Right cardiac atrium (tissue), 5 donors: ENCODE measurements at regions not wholly inside any gene's neighbourhood (a gene's known extent, or its start where the extent isn't known, plus 50 kb on each side); places are given as distances from the start of the nearest gene placed in this dataset.
A peak's percentile ranks its signal among the peaks of the same experiment; 100 is the strongest.

ENCODE experiments used
- ATAC-seq, 2 donors: fragments of 200-7000 bp; cut with Tn5 transposase; one replicate each; pipeline versions ENCODE4 v1.8.0 to v1.9.1; 2020; ENCODE audit warnings: moderate library complexity in 2 of 2, mild to moderate bottlenecking in 1 of 2
- DNase-seq, 3 donors: peaks; one replicate each; pipeline ENCODE4 v3.0.0-alpha.2; 2020
- H3K27ac ChIP-seq: one replicate; pipeline ENCODE4 v1.5.1; 2013; ENCODE audit warnings: mild to moderate bottlenecking, low read length, control low read depth, moderate library complexity
- H3K27me3 ChIP-seq: one replicate; pipeline ENCODE4 v1.6.1; 2013; ENCODE audit not compliant: control insufficient read depth, insufficient read depth
- H3K4me1 ChIP-seq: one replicate; pipeline ENCODE4 v1.6.1; 2013; ENCODE audit warnings: low read length; ENCODE audit not compliant: control insufficient read depth, insufficient read depth
- H3K4me3 ChIP-seq: one replicate; pipeline ENCODE4 v1.5.1; 2013; ENCODE audit warnings: low read length, control low read depth
- H3K9me3 ChIP-seq: one replicate; pipeline ENCODE4 v1.6.1; 2013; ENCODE audit warnings: low read length; ENCODE audit not compliant: control insufficient read depth
- WGBS: extraction: QIAGEN DNeasy Blood & Tissue Kit; methylation state at CpG from one replicate; pipeline ENCODE4 v1.1.7; 2013; 5-methylcytosine and 5-hydroxymethylcytosine counted together
- intact Hi-C, 4 donors: fragments of 100-400 bp; cut with DNase I; formaldehyde crosslinking; loops; one replicate each; pipeline versions ENCODE4 v1.11.0 to v1.14.0; 2022 to 2023
- donor health status: healthy with polysubstance abuse.
- donor health status: DM: no; HTN: yes; CAD: no.
- donor health status: DM: no; HTN: no; CAD: no.
- donor health status: DM: no; HTN: yes; CAD: no; lungs with severe emphysema.
- donor health status: DM: yes; HTN: yes; CAD: no.

DNA sequence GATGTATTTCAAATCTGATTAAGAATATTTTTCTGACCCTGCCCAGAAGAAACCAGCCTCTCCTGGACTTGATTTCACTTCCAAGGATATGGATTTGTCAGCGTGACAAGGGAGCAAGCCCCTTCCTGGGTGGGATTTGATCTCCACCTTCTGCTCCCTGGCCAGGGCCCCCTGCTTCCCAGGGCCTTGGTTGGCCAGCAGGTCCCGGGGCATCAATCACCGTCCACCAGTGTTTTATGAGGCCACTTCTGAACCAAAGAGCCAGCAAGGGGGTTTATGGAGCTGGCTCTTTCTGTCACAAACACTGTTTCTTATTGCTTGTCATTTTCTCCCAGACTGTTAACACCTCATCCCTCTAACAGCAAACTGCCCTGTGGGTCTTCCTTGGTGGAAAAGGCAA, 320.5 kb upstream of the SKOR2 start:
- Histone ChIP-seq H3K4me3 (no peak overlapping the region), H3K9me3 (no peaks in the 10 kb centered on the region), H3K27ac (no peak overlapping the region), H3K4me1 (no peaks in the 10 kb centered on the region), H3K27me3 (no peaks in the 10 kb centered on the region)
- 60% methylated on average over 3 of the region's 3 CpGs for WGBS
- intact Hi-C loops: no loop called here
- DNase-seq (no peak), ATAC-seq (no peak)

DNA sequence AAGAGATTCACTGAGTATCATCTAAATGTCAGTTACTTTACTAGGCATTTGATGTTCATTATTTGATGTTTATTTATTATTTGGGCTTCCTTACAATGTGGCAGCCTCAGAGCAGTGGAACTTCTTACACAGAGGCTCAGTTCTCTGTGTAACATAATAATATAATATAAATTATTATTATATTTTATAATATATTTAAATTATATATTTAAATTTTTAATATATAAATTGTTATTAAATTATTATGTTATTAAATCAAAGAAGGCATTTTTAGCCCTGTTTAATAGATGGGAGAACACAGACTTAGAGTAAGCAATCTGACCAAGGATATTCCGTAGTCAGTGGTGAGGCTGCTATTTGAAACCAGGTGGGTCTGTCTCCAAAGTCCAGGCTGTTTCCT, 315.3 kb upstream of the SKOR2 start:
- Histone ChIP-seq H3K4me1 (no peaks in the 10 kb centered on the region), H3K27ac (no peak overlapping the region), H3K9me3 (no peaks in the 10 kb centered on the region), H3K27me3 (no peaks in the 10 kb centered on the region), H3K4me3 (no peak overlapping the region)
- ATAC-seq: no peak
- WGBS: 86% methylated on average over 1 of the region's 1 CpG
- intact Hi-C loops: no loop called here
- no peak for DNase-seq

GRCh38 chr18:47560723-47561715, 309.6 kb upstream of the SKOR2 start:
- intact Hi-C loops: no loop called here
- Histone ChIP-seq H3K27me3 (no peaks in the 10 kb centered on the region), H3K27ac (no peak overlapping the region), H3K9me3 (no peaks in the 10 kb centered on the region), H3K4me1 (no peaks in the 10 kb centered on the region), H3K4me3 (no peak overlapping the region)
- 46% methylated on average over 17 of the region's 17 CpGs for WGBS
- DNase-seq: no peak
- ATAC-seq: no peak

DNA sequence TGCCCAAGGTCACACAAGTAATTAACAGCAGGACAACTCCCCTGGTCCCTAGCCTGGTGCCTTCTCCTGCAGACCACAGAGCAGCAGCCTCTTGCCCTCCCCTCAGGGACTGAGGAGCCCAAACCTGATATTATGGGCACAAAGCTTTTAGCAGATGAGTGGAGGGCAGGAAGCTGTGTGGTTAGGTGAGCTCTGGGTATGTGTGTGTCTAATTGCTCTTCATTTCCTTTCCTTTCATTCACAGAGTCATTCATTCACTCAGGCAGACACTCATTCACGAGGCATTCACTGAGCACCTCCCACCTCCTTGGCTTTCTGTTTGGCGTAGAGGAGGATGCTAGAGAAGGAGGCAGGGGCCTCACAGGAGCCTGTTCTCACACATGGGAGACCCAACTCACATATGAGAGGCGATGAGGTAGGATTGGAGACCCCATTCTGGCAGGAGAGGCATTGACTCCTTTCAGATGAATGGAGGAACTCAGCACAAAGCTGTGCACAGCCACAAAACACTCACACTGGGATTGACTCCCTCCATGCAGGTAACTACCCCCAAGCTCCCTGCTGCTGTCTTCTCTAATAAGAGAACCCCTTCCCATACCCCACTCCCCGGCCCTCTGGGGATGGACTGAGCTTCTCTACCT, 306.8 kb upstream of the SKOR2 start:
- no peaks in the 10 kb centered on the region for H3K4me1 ChIP-seq
- no peaks in the 10 kb centered on the region for H3K27me3 ChIP-seq
- H3K4me3 ChIP-seq: no peak overlapping the region
- H3K9me3 ChIP-seq: no peaks in the 10 kb centered on the region
- no peak for DNase-seq
- no peak for ATAC-seq
- 58% methylated on average over 4 of the region's 4 CpGs for WGBS
- intact Hi-C loops: no loop called here
- H3K27ac ChIP-seq: no peak overlapping the region

GRCh38 chr18:47557160-47557559, 305.7 kb upstream of the SKOR2 start:
- intact Hi-C loops: no loop called here
- no peaks in the 10 kb centered on the region for H3K27me3 ChIP-seq
- H3K27ac ChIP-seq: no peak overlapping the region
- H3K4me1 ChIP-seq: no peaks in the 10 kb centered on the region
- H3K9me3 ChIP-seq: no peaks in the 10 kb centered on the region
- WGBS: 68% methylated on average over 7 of the region's 7 CpGs
- no peak overlapping the region for H3K4me3 ChIP-seq
- no peak for DNase-seq
- no peak for ATAC-seq

DNA sequence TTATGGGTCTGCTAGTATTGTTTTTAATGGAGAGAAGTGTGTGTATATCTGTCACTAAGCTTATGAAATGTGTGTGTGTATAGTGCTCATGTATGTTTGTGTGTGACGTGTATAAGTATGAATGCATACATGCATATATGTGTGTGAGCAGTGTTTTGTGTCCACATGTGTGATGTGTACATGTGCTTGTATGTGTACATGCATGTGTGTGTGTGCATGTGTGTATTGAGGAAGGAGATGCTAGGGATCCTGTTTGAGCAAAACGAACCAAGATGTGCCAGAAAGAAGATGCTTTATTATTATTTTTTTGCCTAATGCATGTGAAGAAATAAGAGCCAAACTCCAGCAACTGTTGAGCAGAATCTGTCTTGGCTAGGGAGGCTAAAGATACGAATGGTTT, 301.3 kb upstream of the SKOR2 start:
- WGBS: 75% methylated on average over 3 of the region's 3 CpGs
- no peak for ATAC-seq
- no peaks in the 10 kb centered on the region for H3K9me3 ChIP-seq
- no peak overlapping the region for H3K27ac ChIP-seq
- no peaks in the 10 kb centered on the region for H3K27me3 ChIP-seq
- no peak overlapping the region for H3K4me3 ChIP-seq
- no peaks in the 10 kb centered on the region for H3K4me1 ChIP-seq
- intact Hi-C loops: no loop called here
- DNase-seq: no peak

DNA sequence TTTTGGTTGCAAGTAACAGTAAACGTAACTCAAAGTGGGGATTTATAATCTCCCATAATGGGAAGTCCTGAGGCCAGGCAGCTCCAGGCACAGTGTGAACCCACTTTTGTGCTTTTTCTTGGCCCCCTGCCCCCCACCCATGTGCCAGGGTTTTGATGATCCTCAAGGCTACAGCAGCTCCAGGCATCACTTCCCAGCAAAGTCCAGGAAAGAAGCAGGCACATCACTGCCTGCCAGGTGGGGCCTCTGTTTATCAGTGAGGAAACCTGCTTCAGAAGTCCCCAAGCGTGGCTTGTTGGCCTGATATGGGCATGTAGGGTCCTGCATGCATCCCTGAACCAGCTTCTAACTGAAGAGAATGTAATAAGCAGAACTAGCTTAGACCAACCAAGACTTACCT, 299.2 kb upstream of the SKOR2 start:
- no peaks in the 10 kb centered on the region for H3K9me3 ChIP-seq
- intact Hi-C loops: no loop called here
- WGBS: 57% methylated on average over 2 of the region's 2 CpGs
- H3K4me1 ChIP-seq: no peaks in the 10 kb centered on the region
- no peak for ATAC-seq
- H3K27me3 ChIP-seq: no peaks in the 10 kb centered on the region
- no peak overlapping the region for H3K4me3 ChIP-seq
- no peak for DNase-seq
- H3K27ac ChIP-seq: no peak overlapping the region

DNA sequence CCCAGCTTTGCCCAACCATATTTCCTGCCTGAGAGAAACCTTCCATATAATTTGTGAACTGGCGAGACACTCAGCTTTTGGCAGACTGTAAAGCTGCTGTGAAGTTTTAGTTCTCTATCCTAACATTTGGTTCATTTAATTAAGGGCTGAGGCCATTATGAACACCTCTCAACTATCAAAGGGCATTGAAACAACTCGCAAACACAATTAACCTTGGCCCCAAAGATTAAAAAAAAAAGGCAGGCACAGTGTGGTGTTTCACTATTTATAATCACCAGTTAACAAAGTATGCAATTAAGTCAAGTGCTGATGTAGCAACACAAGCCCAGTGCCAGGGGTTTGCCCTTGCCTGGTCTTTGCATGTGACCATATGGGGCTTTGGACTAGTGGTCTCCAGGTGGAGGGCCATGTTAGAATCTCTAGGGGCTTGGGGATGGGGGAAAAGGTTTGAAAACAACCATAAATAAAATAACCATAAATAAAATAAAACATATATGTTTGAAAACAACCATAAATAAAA, 297.6 kb upstream of the SKOR2 start:
- no peaks in the 10 kb centered on the region for H3K4me1 ChIP-seq
- no peak overlapping the region for H3K4me3 ChIP-seq
- H3K9me3 ChIP-seq: no peaks in the 10 kb centered on the region
- DNase-seq (peak in 1 of 3 donors; percentile 49), ATAC-seq (peak; percentile 55 to 71)
- intact Hi-C loops: no loop called here
- no peak overlapping the region for H3K27ac ChIP-seq
- WGBS: 49% methylated on average over 2 of the region's 2 CpGs
- no peaks in the 10 kb centered on the region for H3K27me3 ChIP-seq

DNA sequence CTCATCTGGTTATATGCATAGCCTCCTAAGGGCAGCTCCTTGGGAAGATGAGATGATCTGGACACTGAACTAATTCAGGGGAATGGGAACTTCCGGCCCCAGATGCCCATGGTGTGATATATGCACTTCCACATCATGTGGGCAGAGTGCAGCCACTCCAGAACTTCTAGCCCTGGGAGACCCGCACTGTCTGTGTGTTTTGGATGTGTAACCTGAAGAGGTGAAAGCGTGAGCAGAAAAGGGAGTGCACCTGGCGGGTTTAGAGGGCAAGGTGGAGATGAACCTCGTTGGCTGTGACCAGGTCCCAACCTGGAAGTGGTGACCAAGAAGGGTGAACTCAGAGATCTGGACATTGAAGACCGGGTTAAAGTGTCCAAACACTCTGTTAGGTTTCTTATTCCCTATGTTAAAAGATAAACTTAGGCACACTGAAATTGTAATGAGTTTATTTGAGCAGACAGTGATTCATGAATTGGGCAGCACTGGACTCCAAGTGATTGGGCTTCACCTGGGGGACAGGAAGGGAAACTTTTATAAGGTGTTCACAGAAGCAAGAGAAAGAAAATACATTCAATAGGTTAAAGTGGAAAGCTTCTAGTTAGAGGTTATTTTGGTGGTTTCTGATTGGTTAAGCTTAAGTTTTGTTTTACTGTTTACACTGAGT, 296.2 kb upstream of the SKOR2 start:
- Histone ChIP-seq H3K4me1 (no peaks in the 10 kb centered on the region), H3K9me3 (no peaks in the 10 kb centered on the region), H3K4me3 (no peak overlapping the region), H3K27me3 (no peaks in the 10 kb centered on the region), H3K27ac (no peak overlapping the region)
- ATAC-seq: no peak
- no peak for DNase-seq
- intact Hi-C loops: no loop called here
- 79% methylated on average over 6 of the region's 6 CpGs for WGBS

DNA sequence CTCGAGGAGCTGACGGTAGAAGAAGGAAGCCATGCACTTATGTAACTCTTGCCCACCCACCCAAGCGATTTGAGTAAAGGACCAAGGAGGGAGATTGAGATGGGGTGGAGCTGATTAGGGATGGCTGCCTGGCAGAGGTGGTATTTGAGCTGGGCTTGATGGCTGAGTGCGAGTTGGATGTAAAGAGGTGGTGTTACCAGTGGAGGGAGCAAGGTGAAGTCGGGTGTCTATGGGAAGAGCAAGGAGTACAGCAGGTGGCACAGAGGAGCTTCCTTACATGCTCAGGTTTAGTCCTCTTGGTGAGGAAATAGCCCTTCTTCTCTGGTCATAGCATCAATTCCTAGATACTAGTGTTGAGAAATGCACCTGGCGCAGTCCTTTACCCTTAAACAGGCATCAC, 294.2 kb upstream of the SKOR2 start:
- no peaks in the 10 kb centered on the region for H3K27me3 ChIP-seq
- no peak overlapping the region for H3K27ac ChIP-seq
- WGBS: 62% methylated on average over 6 of the region's 6 CpGs
- no peak overlapping the region for H3K4me3 ChIP-seq
- DNase-seq (no peak), ATAC-seq (no peak)
- H3K4me1 ChIP-seq: no peaks in the 10 kb centered on the region
- intact Hi-C loops: no loop called here
- H3K9me3 ChIP-seq: no peaks in the 10 kb centered on the region

DNA sequence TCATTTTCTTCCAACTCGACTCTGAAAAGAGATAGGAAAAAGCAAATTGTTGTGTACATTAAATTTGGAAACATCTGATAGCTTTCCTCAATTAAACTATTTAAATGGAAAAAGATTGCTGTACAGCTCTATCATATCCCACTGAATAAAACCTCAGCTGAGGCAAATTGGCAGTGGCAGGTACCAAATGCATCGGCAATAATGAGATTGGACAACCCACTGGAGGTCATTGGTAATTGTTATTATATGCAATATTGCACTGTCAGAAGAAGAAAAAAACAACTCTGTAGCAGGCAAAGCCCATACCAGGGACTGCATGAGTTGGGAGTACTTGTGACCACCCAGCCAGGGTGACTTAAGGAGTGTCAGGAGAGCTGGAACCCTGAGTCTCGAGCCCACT, 291.6 kb upstream of the SKOR2 start:
- Histone ChIP-seq H3K4me3 (no peak overlapping the region), H3K27ac (no peak overlapping the region), H3K9me3 (no peaks in the 10 kb centered on the region), H3K4me1 (no peaks in the 10 kb centered on the region), H3K27me3 (no peaks in the 10 kb centered on the region)
- intact Hi-C loops: no loop called here
- DNase-seq (no peak), ATAC-seq (no peak)
- 74% methylated on average over 3 of the region's 3 CpGs for WGBS
